ENCODE measurements at regions not wholly inside any gene's neighbourhood (a gene's known extent, or its start where the extent isn't known, plus 50 kb on each side); places are given as distances from the start of the nearest gene placed in this dataset.

DNA sequence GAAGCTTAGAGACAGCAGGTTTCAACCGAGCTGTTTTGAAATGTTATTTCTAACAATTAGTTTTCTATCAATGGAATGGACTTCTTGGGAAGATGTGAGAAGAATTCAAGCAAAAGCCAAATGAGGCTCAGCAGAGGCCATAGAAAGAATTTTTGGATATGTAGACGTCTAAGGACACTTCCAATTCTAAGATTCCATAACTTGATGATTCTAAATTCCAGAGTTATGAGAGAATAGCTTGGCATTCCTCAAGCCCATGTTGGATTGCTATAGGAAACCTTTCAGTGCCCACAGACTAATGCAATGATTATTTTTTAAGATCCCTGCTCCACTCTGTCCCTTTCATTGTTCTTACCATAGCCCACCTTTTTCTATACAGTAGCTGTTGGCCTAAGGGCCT lies 77.2 kb upstream of the PALS2 start:
- Histone ChIP-seq H3K9me2 (no peaks in the 10 kb centered on the region), H3K9me3 (no peaks in the 10 kb centered on the region), H3K4me3 (ENCODE audit: low read depth in 2 of 2, low read length in 1 of 2) (no peak overlapping the region), H2AFZ (ENCODE audit: low read depth) (no peak overlapping the region), H3K4me2 (no peak overlapping the region), H4K20me1 (ENCODE audit: insufficient read depth) (no peaks in the 10 kb centered on the region), H3K79me2 (ENCODE audit: insufficient read depth) (no peaks in the 10 kb centered on the region), H3K9ac (no peak overlapping the region), H3F3A (replicated peaks; ENCODE audit: insufficient read depth) (no peaks in the 10 kb centered on the region), H3K36me3 (replicated peaks in 1 of 2; ENCODE audit: control insufficient read depth in 1 of 2, insufficient read depth in 2 of 2, low read length in 1 of 2) (no peaks in the 10 kb centered on the region), H3K27ac (ENCODE audit: low read depth in 2 of 2, low read length in 1 of 2) (no peak overlapping the region), H3K27me3 (ENCODE audit: insufficient read depth) (no peaks in the 10 kb centered on the region; the same call in 1 of the 2 replicates), H3K4me1 (ENCODE audit: control insufficient read depth in 1 of 2, insufficient read depth in 2 of 2, low read depth in 1 of 2, low read length in 1 of 2) (peaks cover 0 to 3% of the 10 kb centered on the region in 2 experiments; a peak in 1 of 4 replicates)
- ChIA-PET CTCF (no interaction called here), POLR2A (no interaction called here)
- WGBS (ENCODE audit: low lambda C conversion rate), result 44% methylated on average over 2 of the region's 2 CpGs
- DNase-seq, result no peak
- TF ChIP-seq, protein P1, sequence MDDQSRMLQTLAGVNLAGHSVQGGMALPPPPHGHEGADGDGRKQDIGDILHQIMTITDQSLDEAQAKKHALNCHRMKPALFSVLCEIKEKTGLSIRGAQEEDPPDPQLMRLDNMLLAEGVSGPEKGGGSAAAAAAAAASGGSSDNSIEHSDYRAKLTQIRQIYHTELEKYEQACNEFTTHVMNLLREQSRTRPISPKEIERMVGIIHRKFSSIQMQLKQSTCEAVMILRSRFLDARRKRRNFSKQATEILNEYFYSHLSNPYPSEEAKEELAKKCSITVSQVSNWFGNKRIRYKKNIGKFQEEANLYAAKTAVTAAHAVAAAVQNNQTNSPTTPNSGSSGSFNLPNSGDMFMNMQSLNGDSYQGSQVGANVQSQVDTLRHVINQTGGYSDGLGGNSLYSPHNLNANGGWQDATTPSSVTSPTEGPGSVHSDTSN (IDR thresholded peaks at IDR 0.05), result no peak
- TF ChIP-seq, protein P2, sequence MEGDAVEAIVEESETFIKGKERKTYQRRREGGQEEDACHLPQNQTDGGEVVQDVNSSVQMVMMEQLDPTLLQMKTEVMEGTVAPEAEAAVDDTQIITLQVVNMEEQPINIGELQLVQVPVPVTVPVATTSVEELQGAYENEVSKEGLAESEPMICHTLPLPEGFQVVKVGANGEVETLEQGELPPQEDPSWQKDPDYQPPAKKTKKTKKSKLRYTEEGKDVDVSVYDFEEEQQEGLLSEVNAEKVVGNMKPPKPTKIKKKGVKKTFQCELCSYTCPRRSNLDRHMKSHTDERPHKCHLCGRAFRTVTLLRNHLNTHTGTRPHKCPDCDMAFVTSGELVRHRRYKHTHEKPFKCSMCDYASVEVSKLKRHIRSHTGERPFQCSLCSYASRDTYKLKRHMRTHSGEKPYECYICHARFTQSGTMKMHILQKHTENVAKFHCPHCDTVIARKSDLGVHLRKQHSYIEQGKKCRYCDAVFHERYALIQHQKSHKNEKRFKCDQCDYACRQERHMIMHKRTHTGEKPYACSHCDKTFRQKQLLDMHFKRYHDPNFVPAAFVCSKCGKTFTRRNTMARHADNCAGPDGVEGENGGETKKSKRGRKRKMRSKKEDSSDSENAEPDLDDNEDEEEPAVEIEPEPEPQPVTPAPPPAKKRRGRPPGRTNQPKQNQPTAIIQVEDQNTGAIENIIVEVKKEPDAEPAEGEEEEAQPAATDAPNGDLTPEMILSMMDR (IDR thresholded peaks at IDR 0.05), result no peak
- TF ChIP-seq NRF1 (IDR thresholded peaks at IDR 0.05; ENCODE audit: low read depth, low read length), result no peak
- TF ChIP-seq EZH2phosphoT487 (IDR thresholded peaks at IDR 0.05; ENCODE audit: borderline replicate concordance, low read depth), result no peak
- no peak for TF ChIP-seq RFX5 (IDR thresholded peaks at IDR 0.05; ENCODE audit: low read length)
- TF ChIP-seq SMC3 (IDR thresholded peaks at IDR 0.05; ENCODE audit: low read depth, low read length), result no peak
- TF ChIP-seq, protein P3, sequence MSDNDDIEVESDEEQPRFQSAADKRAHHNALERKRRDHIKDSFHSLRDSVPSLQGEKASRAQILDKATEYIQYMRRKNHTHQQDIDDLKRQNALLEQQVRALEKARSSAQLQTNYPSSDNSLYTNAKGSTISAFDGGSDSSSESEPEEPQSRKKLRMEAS (IDR thresholded peaks at IDR 0.05; ENCODE audit: low read depth), result no peak
- no peak for TF ChIP-seq RCOR1 (IDR thresholded peaks at IDR 0.05; ENCODE audit: low read length)
- no peak for TF ChIP-seq CHD2 (IDR thresholded peaks at IDR 0.05; ENCODE audit: low read length, partially characterized antibody)
- TF ChIP-seq GABPA (IDR thresholded peaks at IDR 0.05; ENCODE audit: low read depth), result no peak
- TF ChIP-seq JUND (IDR thresholded peaks at IDR 0.05), result no peak
- no peak for TF ChIP-seq MXI1 (IDR thresholded peaks at IDR 0.05; ENCODE audit: low read depth, low read length)
- TF ChIP-seq FOXJ3 (CRISPR knock-in tag; IDR thresholded peaks at IDR 0.05), result no peak
- TF ChIP-seq MEF2A (IDR thresholded peaks at IDR 0.05; ENCODE audit: borderline replicate concordance, low read depth), result no peak
- TF ChIP-seq, protein P4, sequence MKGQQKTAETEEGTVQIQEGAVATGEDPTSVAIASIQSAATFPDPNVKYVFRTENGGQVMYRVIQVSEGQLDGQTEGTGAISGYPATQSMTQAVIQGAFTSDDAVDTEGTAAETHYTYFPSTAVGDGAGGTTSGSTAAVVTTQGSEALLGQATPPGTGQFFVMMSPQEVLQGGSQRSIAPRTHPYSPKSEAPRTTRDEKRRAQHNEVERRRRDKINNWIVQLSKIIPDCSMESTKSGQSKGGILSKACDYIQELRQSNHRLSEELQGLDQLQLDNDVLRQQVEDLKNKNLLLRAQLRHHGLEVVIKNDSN (IDR thresholded peaks at IDR 0.05; ENCODE audit: borderline replicate concordance, low read depth), result no peak
- TF ChIP-seq, protein P5, sequence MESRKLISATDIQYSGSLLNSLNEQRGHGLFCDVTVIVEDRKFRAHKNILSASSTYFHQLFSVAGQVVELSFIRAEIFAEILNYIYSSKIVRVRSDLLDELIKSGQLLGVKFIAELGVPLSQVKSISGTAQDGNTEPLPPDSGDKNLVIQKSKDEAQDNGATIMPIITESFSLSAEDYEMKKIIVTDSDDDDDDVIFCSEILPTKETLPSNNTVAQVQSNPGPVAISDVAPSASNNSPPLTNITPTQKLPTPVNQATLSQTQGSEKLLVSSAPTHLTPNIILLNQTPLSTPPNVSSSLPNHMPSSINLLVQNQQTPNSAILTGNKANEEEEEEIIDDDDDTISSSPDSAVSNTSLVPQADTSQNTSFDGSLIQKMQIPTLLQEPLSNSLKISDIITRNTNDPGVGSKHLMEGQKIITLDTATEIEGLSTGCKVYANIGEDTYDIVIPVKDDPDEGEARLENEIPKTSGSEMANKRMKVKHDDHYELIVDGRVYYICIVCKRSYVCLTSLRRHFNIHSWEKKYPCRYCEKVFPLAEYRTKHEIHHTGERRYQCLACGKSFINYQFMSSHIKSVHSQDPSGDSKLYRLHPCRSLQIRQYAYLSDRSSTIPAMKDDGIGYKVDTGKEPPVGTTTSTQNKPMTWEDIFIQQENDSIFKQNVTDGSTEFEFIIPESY (IDR thresholded peaks at IDR 0.05; ENCODE audit: borderline replicate concordance, low read depth), result no peak
- TF ChIP-seq ELF1 (IDR thresholded peaks at IDR 0.05), result no peak
- TF ChIP-seq NFIC (IDR thresholded peaks at IDR 0.05; ENCODE audit: borderline replicate concordance), result no peak
- TF ChIP-seq EP300 (IDR thresholded peaks at IDR 0.05; ENCODE audit: borderline replicate concordance in 1 of 2, low read depth in 1 of 2, low read length in 1 of 2), result no peak

All from SK-N-SH (cell line).